ENCODE measurements at regions not wholly inside any gene's neighbourhood (a gene's known extent, or its start where the extent isn't known, plus 50 kb on each side); places are given as distances from the start of the nearest gene placed in this dataset.

GRCh38 chr13:18946738-18947137, 234.9 kb downstream of the TUBA3C start:
- TF ChIP-seq CTCF (IDR thresholded peaks at IDR 0.05) (no peak), EP300 (IDR thresholded peaks at IDR 0.05) (no peak), POLR2A (IDR thresholded peaks at IDR 0.05) (no peak)

All from gastroesophageal sphincter (tissue), 3 donors.